ENCODE measurements at regions not wholly inside any gene's neighbourhood (a gene's known extent, or its start where the extent isn't known, plus 50 kb on each side); places are given as distances from the start of the nearest gene placed in this dataset.

DNA sequence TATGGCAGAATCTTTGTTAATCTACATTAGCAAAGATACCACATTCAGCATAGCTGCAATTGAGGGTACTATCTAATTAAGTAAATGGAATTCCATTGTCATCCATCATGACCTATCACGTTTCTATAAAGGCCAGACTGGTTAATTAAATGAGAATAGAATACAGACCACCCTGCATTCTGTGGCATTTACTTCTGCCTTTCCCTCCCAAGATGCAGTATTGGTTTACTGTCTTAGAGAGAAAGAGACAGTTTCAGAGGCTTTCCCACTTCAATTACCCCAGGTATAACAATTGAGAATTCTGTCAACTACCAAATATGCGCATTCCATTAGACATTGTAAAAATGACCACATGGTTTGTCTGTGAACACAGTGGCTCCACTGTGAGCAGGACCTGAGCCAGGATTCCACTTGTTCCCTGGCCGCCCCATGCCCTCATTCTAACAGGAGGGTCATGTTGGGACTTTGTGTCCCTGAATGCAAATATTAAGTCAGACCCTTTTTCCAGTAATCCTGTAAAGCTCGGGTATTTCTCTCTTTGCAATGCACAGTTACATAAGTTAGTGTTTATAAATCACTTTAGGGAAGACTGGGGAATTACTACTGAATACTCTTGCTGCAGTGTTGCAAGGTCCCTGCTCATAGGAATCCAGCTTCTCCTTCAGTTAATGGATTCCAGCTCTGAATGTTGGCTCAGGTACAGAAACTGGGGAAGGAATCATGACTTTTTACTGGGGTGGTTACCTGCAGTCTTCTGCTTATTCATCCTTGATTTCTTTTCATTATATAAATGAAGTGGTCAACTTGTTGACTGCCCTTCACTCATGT lies 261.0 kb downstream of the PDGFC start:
- TF ChIP-seq GATA1 (IDR thresholded peaks at IDR 0.05; ENCODE audit: low read depth, low read length) (no peak), POLR2A (IDR thresholded peaks at IDR 0.05; ENCODE audit: low read length) (no peak)
- DNase-seq: no peak

DNA sequence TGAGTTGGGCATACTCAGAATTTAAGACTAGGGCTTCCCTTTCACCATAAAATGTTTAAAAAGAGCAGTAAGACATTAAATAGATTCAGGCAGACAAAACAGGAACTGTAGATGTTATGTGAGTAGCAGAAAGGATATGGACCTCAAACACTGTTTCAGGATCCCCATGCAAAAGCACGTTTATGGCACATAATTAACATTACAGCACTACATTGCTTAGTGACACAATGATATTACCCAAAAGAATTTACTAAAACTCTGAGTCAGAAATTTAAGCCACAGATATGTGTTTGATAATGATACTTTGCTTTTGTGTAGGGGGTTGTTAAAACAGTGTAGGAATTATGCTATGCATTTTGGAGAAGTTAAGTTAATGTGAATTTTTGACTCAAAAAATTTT lies 266.3 kb downstream of the PDGFC start:
- no peak for DNase-seq
- TF ChIP-seq GATA1 (IDR thresholded peaks at IDR 0.05; ENCODE audit: low read depth, low read length) (no peak), POLR2A (IDR thresholded peaks at IDR 0.05; ENCODE audit: low read length) (no peak)

DNA sequence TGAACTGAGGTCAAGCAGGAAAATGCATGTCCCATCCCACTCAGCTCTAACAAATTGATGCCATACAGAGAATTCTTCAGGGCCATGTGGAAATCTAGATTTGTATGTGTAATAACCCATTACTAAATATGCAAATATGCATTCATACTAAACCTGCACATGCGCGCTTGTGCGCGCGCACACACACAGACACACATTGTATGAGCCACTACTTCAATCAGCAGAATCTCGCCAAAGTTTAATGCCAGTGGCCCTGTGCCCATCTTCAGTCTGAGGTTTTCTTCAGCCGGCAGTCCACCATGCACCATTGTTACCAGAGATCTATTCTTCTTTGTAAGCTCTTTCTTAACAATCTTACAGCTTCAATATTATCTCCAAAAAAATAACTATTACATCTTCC lies 276.4 kb downstream of the PDGFC start:
- no peak for DNase-seq
- no peak for TF ChIP-seq POLR2A (IDR thresholded peaks at IDR 0.05; ENCODE audit: low read length)
- no peak for TF ChIP-seq GATA1 (IDR thresholded peaks at IDR 0.05; ENCODE audit: low read depth, low read length)

DNA sequence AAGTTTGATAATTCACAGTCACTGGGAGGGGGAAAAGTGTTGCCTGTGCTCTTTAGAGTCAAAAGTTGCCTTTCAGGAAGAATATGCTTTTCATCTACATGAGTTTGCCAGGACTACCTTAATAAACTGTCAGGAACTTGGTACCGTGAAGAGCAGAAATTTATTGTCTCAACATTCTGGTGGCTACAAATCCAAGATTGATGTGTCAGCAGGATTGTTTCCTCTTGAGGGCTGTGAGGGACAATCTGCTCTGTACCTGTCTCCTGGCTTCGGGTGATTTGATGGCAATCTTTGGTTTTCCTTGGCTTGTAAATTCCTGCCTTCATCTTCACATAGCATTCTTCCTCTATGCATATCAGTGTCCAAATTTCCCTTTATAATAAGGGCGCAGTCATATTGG lies 277.2 kb downstream of the PDGFC start:
- DNase-seq: no peak
- TF ChIP-seq POLR2A (IDR thresholded peaks at IDR 0.05; ENCODE audit: low read length) (no peak), GATA1 (IDR thresholded peaks at IDR 0.05; ENCODE audit: low read depth, low read length) (no peak)

- no peak for TF ChIP-seq GATA1 (IDR thresholded peaks at IDR 0.05; ENCODE audit: low read depth, low read length)
- no peak for TF ChIP-seq POLR2A (IDR thresholded peaks at IDR 0.05; ENCODE audit: low read length)
- no peak for DNase-seq
Observed at GRCh38 chr4:156693557-156693956, 278.0 kb downstream of the PDGFC start.

GRCh38 chr4:156692016-156692415 lies 279.6 kb downstream of the PDGFC start:
- DNase-seq: no peak
- TF ChIP-seq GATA1 (IDR thresholded peaks at IDR 0.05; ENCODE audit: low read depth, low read length) (no peak), POLR2A (IDR thresholded peaks at IDR 0.05; ENCODE audit: low read length) (no peak)

GRCh38 chr4:156690572-156690971 lies 281.0 kb downstream of the PDGFC start:
- TF ChIP-seq POLR2A (IDR thresholded peaks at IDR 0.05; ENCODE audit: low read length) (no peak), GATA1 (IDR thresholded peaks at IDR 0.05; ENCODE audit: low read depth, low read length) (no peak)
- DNase-seq: no peak

DNA sequence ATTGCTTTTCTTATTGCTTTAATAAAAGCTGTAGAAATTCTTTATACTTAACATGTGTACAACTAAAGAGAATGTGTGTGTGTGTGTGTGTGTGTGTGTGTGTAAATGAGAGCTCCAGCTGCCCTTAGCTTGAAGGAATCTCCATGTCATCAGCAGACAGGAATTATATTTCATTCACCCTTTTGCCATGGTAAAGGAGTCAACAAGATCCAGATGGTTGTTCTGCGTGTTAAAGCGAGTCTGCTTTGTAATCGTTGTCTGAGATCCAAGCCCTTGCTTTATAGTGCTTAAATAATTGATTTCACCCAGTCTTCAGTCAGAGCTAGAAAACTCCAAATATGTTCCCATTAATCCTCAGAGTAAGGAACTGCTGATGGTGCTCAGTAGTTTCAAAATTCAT lies 285.5 kb downstream of the PDGFC start:
- no peak for DNase-seq
- TF ChIP-seq GATA1 (IDR thresholded peaks at IDR 0.05; ENCODE audit: low read depth, low read length) (no peak), POLR2A (IDR thresholded peaks at IDR 0.05; ENCODE audit: low read length) (no peak)

DNA sequence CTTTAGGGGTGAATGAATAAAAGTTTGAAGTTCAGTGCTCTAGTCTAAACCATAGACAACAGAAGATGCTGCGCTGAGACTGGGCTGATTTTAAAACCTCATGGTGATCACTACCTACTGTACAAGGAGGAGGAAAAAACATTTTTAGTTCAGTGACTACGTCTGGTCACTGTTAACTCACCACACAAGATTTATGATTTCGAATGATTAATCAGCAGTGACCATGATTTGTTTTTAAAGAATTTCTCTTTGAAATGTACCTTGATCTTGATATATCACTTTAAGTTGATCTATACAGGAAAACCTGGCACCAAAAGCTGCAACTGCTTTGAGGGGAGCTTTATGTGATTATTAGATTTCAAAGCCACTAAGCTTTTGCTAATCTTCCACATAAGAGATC lies 286.3 kb downstream of the PDGFC start:
- no peak for DNase-seq
- no peak for TF ChIP-seq GATA1 (IDR thresholded peaks at IDR 0.05; ENCODE audit: low read depth, low read length)
- TF ChIP-seq POLR2A (IDR thresholded peaks at IDR 0.05; ENCODE audit: low read length): no peak

- TF ChIP-seq GATA1 (IDR thresholded peaks at IDR 0.05; ENCODE audit: low read depth, low read length): no peak
- no peak for TF ChIP-seq POLR2A (IDR thresholded peaks at IDR 0.05; ENCODE audit: low read length)
Observed at GRCh38 chr4:156677656-156678055, 293.9 kb downstream of the PDGFC start.

DNA sequence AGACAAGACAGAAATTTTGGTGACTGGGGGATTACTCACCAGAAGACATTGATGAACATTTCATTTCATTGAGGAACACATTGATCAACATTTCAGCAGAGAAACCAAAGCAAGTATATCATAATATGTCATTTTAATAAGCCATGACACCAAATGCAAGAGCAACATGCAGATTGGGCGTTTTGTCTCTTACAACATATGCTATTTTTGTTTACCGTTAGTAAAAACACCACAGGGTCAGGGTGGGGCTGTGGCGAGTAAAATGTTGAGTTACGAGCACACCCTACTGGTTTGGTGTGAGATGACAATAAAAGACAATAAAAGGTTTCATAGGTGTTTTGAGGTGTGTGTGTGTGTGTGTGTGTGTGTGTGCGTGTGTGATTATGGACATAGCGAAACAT lies 294.5 kb downstream of the PDGFC start:
- DNase-seq: peak; percentile 12 to 27
- TF ChIP-seq POLR2A (IDR thresholded peaks at IDR 0.05; ENCODE audit: low read length): no peak
- no peak for TF ChIP-seq GATA1 (IDR thresholded peaks at IDR 0.05; ENCODE audit: low read depth, low read length)

More at GRCh38 chr4:156677656-156678055, 293.9 kb downstream of the PDGFC start:
- DNase-seq: no peak

GRCh38 chr4:156676116-156676851 lies 295.3 kb downstream of the PDGFC start:
- DNase-seq: no peak

GRCh38 chr4:156673483-156673882 lies 298.1 kb downstream of the PDGFC start:
- TF ChIP-seq POLR2A (IDR thresholded peaks at IDR 0.05; ENCODE audit: low read length) (no peak), GATA1 (IDR thresholded peaks at IDR 0.05; ENCODE audit: low read depth, low read length) (no peak)
- DNase-seq: no peak

More at GRCh38 chr4:156676116-156676851, 295.3 kb downstream of the PDGFC start:
- TF ChIP-seq POLR2A (IDR thresholded peaks at IDR 0.05; ENCODE audit: low read length): no peak
- TF ChIP-seq GATA1 (IDR thresholded peaks at IDR 0.05; ENCODE audit: low read depth, low read length): no peak

DNA sequence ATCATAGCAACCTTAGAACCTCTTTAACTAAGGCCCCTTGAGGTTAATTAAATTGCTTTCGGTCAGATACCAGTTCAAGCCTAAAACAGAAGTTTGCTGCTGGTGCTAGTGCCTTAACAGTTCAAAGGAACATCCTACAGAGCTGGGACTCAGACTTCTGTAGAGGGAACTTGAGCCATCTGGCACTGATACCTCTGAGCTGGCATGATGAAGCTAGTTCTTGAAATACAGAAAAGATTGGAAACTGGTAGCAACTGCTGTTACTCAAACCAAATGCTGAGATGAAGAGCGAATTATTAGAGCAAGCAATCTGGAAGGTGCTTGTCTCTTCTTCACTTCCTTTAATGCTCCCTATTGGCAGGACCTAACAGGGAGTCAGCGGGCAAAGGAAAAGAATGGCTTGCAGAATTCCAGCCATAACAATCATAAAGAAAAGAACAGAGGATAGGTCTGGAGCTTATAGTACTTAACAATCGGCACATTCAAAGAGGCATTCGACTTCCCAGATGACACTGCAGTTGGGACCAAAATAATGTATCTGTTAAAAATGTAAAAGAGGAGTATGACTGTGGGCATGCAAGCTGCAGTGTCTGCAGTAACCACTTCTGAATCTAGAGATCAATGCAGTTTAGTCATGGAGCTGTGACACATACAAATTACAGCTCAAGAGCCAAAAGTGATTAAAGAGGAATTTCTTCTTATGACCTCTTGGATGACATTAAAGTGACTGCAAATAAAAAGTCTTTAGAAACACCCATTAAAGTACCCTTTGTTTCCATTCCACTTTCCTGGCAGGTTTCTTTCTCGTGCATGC lies 298.9 kb downstream of the PDGFC start:
- TF ChIP-seq GATA1 (IDR thresholded peaks at IDR 0.05; ENCODE audit: low read depth, low read length) (no peak), POLR2A (IDR thresholded peaks at IDR 0.05; ENCODE audit: low read length) (no peak)
- DNase-seq: no peak
